ENCODE measurements at regions not wholly inside any gene's neighbourhood (a gene's known extent, or its start where the extent isn't known, plus 50 kb on each side); places are given as distances from the start of the nearest gene placed in this dataset.
"Not testable (repeated sequence)": the region's sequence is repeated elsewhere in the genome, so short reads cannot be mapped to it uniquely, and the experiment has no call there.

- H3K4me3 ChIP-seq (ENCODE audit: low read depth, low read length), result no peak overlapping the region
- TF ChIP-seq, protein P1, sequence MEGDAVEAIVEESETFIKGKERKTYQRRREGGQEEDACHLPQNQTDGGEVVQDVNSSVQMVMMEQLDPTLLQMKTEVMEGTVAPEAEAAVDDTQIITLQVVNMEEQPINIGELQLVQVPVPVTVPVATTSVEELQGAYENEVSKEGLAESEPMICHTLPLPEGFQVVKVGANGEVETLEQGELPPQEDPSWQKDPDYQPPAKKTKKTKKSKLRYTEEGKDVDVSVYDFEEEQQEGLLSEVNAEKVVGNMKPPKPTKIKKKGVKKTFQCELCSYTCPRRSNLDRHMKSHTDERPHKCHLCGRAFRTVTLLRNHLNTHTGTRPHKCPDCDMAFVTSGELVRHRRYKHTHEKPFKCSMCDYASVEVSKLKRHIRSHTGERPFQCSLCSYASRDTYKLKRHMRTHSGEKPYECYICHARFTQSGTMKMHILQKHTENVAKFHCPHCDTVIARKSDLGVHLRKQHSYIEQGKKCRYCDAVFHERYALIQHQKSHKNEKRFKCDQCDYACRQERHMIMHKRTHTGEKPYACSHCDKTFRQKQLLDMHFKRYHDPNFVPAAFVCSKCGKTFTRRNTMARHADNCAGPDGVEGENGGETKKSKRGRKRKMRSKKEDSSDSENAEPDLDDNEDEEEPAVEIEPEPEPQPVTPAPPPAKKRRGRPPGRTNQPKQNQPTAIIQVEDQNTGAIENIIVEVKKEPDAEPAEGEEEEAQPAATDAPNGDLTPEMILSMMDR (IDR thresholded peaks at IDR 0.05; ENCODE audit: insufficient read depth, low read depth, low read length, missing control alignments), result no peak
- no peak for DNase-seq (ENCODE audit: low read depth)
Measured at GRCh38 chr16:26475596-26475995, 591.1 kb upstream of the C16orf82 start.

- TF ChIP-seq, protein P1 (IDR thresholded peaks at IDR 0.05; ENCODE audit: insufficient read depth, low read depth, low read length, missing control alignments), result no peak
- DNase-seq (ENCODE audit: low read depth), result no peak
- no peak overlapping the region for H3K4me3 ChIP-seq (ENCODE audit: low read depth, low read length)
Measured at GRCh38 chr16:26491101-26491670, 575.5 kb upstream of the C16orf82 start.

GRCh38 chr16:26491962-26492361 is 574.8 kb upstream of the C16orf82 start:
- TF ChIP-seq, protein P1 (IDR thresholded peaks at IDR 0.05; ENCODE audit: insufficient read depth, low read depth, low read length, missing control alignments), result no peak
- no peak overlapping the region for H3K4me3 ChIP-seq (ENCODE audit: low read depth, low read length)
- no peak for DNase-seq (ENCODE audit: low read depth)

DNA sequence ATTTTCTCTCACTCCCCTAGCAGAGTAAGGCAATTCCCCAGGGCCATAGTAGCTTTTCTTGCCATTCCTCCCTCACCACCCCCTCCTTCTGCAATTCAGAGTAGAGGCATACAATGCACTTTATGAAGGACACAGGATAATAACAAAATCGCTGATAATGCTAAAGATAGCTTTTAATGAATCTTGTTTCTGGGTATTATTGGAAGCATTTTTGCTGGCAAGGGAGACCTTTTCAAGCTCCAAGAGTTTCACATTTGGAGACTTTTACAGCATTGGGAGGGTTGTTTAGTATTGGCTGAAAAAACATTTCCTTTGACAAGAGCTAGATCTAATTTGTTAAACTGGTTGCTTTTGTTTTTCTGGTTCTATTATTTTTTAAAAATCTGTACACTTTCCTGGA is 573.0 kb upstream of the C16orf82 start:
- no peak overlapping the region for H3K4me3 ChIP-seq (ENCODE audit: low read depth, low read length)
- TF ChIP-seq, protein P1 (IDR thresholded peaks at IDR 0.05; ENCODE audit: insufficient read depth, low read depth, low read length, missing control alignments), result no peak
- DNase-seq (ENCODE audit: low read depth), result no peak

DNA sequence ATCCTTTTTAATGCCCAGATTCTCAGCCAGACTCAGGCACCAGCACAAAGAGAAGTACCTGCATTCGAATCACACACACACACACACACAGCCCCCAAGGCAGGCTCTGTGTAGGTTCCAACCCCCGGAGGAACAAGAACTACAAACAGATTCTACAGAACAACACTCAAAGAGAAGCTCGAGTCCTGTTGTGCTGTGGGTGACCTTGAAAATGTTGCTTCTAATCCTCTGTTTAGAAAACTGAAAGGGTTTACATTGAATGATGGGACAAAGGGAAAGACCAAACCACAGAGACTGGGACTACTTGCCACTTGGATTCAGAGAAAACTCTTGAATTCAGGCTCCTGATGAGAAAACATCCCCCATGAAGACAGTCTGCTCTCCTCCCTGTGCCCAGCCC is 568.8 kb upstream of the C16orf82 start:
- DNase-seq (ENCODE audit: low read depth), result no peak
- H3K4me3 ChIP-seq (ENCODE audit: low read depth, low read length), result no peak overlapping the region
- TF ChIP-seq, protein P1 (IDR thresholded peaks at IDR 0.05; ENCODE audit: insufficient read depth, low read depth, low read length, missing control alignments), result no peak

- TF ChIP-seq, protein P1 (IDR thresholded peaks at IDR 0.05; ENCODE audit: insufficient read depth, low read depth, low read length, missing control alignments), result no peak
- H3K4me3 ChIP-seq (ENCODE audit: low read depth, low read length), result no peak overlapping the region
- DNase-seq (ENCODE audit: low read depth), result no peak
Measured at GRCh38 chr16:26500326-26500725, 566.4 kb upstream of the C16orf82 start.

- TF ChIP-seq, protein P1 (IDR thresholded peaks at IDR 0.05; ENCODE audit: insufficient read depth, low read depth, low read length, missing control alignments), result no peak
- no peak for DNase-seq (ENCODE audit: low read depth)
- H3K4me3 ChIP-seq (ENCODE audit: low read depth, low read length), result no peak overlapping the region
Measured at GRCh38 chr16:26505496-26505895, 561.2 kb upstream of the C16orf82 start.

DNA sequence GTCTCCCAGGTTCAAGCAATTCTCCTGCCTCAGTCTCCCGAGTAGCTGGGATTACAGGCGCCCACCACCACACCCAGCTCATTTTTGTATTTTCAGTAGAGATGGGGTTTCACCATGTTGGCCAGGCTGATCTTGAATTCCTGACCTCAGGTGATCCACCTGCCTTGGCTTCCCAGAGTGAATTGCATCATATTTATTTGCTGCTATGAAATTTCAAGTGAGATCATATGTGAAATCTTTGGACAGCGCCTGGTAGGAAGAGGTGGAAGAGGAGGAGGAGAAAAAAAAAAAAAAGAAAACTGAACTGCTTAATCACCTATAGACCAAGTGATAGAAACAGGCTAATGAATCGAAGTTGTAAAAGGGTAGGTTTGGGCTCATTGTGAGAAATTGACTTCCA is 557.8 kb upstream of the C16orf82 start:
- not testable (repeated sequence) for DNase-seq (ENCODE audit: low read depth); H3K4me3 ChIP-seq (ENCODE audit: low read depth, low read length)
